Neural cell (in vitro differentiated cells): ENCODE measurements at regions not wholly inside any gene's neighbourhood (a gene's known extent, or its start where the extent isn't known, plus 50 kb on each side); places are given as distances from the start of the nearest gene placed in this dataset.

Experiments
- EP300 ChIP-seq: fragments of 450-650 bp; conservative IDR thresholded peaks from 2 replicates; pipeline ENCODE4 v1.6.1; 2014; ENCODE audit warnings: antibody characterized with exemption, mild to moderate bottlenecking, moderate library complexity; ENCODE audit not compliant: poor library complexity, severe bottlenecking
- EZH2 ChIP-seq: fragments of 200-600, 300-800 bp; shearing (Covaris generic), sonication (generic); IDR thresholded peaks from 2 replicates; pipeline ENCODE4 v1.6.1; 2014; ENCODE audit warnings: antibody characterized with exemption, low read length, borderline replicate concordance, mild to moderate bottlenecking; ENCODE audit not compliant: insufficient read depth, poor library complexity, severe bottlenecking
- POLR2AphosphoS5 ChIP-seq: IDR thresholded peaks from 2 replicates; pipeline ENCODE4 v1.6.1; 2012
- RAD21 ChIP-seq: fragments of 450-650 bp; conservative IDR thresholded peaks from 2 replicates; pipeline ENCODE4 v1.6.1; 2014; ENCODE audit warnings: antibody characterized with exemption, mild to moderate bottlenecking, moderate library complexity
- TAF1 ChIP-seq: IDR thresholded peaks from 2 replicates; pipeline ENCODE4 v1.6.1; 2012; ENCODE audit warnings: low read depth
- TF ChIP-seq, protein P1 (sequence below): fragments of 450-650 bp; IDR thresholded peaks from 2 replicates; pipeline ENCODE4 v1.5.1; 2014; ENCODE audit warnings: antibody characterized with exemption, mild to moderate bottlenecking, moderate library complexity; ENCODE audit not compliant: poor library complexity, severe bottlenecking
- TF ChIP-seq, protein P2 (sequence below): IDR thresholded peaks from 2 replicates; pipeline ENCODE4 v1.6.1; 2012; ENCODE audit warnings: borderline replicate concordance

DNA sequence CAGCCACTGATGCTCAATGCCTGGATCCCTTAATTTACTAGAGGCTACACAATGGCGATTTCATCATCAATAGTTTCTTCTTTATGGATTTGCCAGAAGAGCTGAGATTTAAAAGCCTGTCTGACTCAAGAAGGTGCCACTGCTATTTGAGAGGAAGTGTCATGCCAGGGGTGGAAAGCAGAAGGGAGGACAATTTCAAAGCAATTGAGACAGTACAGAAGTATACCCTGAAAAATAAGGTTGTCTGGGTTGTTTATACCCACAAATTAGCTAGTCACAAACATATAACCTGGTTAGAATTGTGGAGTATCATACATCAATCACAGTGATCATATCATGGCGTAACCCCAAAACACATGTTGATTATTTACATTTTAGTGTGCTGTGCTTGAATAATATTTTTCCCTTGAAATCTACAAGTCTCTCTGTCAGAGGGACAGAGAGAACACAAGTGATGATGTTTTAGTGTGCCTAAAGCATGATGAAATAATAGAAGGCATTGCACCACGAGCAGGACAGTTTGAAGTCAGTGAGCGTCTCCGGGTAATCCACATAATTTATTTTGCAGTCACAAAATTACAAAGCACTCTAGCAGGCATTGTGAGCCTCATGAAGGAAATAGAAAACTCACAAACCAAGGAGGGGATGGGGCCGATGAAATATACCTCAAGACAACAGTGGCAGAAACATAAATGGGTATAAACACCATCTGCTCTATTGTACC lies 312.2 kb upstream of the SPRED2 start:
- TF ChIP-seq, protein P1, sequence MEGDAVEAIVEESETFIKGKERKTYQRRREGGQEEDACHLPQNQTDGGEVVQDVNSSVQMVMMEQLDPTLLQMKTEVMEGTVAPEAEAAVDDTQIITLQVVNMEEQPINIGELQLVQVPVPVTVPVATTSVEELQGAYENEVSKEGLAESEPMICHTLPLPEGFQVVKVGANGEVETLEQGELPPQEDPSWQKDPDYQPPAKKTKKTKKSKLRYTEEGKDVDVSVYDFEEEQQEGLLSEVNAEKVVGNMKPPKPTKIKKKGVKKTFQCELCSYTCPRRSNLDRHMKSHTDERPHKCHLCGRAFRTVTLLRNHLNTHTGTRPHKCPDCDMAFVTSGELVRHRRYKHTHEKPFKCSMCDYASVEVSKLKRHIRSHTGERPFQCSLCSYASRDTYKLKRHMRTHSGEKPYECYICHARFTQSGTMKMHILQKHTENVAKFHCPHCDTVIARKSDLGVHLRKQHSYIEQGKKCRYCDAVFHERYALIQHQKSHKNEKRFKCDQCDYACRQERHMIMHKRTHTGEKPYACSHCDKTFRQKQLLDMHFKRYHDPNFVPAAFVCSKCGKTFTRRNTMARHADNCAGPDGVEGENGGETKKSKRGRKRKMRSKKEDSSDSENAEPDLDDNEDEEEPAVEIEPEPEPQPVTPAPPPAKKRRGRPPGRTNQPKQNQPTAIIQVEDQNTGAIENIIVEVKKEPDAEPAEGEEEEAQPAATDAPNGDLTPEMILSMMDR = no peak
- TF ChIP-seq RAD21 (no peak), EZH2 (no peak), POLR2AphosphoS5 (no peak), TAF1 (no peak), EP300 (no peak)
- TF ChIP-seq, protein P2, sequence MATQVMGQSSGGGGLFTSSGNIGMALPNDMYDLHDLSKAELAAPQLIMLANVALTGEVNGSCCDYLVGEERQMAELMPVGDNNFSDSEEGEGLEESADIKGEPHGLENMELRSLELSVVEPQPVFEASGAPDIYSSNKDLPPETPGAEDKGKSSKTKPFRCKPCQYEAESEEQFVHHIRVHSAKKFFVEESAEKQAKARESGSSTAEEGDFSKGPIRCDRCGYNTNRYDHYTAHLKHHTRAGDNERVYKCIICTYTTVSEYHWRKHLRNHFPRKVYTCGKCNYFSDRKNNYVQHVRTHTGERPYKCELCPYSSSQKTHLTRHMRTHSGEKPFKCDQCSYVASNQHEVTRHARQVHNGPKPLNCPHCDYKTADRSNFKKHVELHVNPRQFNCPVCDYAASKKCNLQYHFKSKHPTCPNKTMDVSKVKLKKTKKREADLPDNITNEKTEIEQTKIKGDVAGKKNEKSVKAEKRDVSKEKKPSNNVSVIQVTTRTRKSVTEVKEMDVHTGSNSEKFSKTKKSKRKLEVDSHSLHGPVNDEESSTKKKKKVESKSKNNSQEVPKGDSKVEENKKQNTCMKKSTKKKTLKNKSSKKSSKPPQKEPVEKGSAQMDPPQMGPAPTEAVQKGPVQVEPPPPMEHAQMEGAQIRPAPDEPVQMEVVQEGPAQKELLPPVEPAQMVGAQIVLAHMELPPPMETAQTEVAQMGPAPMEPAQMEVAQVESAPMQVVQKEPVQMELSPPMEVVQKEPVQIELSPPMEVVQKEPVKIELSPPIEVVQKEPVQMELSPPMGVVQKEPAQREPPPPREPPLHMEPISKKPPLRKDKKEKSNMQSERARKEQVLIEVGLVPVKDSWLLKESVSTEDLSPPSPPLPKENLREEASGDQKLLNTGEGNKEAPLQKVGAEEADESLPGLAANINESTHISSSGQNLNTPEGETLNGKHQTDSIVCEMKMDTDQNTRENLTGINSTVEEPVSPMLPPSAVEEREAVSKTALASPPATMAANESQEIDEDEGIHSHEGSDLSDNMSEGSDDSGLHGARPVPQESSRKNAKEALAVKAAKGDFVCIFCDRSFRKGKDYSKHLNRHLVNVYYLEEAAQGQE = no peak
